ENCODE measurements at regions not wholly inside any gene's neighbourhood (a gene's known extent, or its start where the extent isn't known, plus 50 kb on each side); places are given as distances from the start of the nearest gene placed in this dataset.

DNA sequence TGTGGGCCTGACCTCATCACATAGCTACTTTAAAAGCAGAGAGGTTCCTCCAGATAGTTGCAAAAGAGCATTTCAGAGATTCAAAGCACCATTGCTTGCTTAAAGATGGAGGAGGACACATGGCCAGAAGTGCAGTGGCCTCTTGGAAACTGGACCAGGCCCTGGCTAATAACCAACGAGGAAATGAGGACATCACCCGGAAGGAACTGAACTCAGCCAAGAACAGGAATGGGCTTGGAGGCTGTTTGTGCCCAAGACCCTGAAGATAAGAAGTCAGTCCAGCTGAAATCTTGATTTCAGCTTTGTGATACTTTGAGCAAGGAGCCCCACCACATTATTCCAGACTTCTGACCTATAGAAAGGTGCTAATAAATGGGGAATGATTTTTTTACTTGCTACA is 437.0 kb downstream of the PTPRC start:
- TF ChIP-seq, protein P1, sequence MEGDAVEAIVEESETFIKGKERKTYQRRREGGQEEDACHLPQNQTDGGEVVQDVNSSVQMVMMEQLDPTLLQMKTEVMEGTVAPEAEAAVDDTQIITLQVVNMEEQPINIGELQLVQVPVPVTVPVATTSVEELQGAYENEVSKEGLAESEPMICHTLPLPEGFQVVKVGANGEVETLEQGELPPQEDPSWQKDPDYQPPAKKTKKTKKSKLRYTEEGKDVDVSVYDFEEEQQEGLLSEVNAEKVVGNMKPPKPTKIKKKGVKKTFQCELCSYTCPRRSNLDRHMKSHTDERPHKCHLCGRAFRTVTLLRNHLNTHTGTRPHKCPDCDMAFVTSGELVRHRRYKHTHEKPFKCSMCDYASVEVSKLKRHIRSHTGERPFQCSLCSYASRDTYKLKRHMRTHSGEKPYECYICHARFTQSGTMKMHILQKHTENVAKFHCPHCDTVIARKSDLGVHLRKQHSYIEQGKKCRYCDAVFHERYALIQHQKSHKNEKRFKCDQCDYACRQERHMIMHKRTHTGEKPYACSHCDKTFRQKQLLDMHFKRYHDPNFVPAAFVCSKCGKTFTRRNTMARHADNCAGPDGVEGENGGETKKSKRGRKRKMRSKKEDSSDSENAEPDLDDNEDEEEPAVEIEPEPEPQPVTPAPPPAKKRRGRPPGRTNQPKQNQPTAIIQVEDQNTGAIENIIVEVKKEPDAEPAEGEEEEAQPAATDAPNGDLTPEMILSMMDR (IDR thresholded peaks at IDR 0.05; ENCODE audit: insufficient read depth, low read length), result no peak
- no peak for TF ChIP-seq GABPA (IDR thresholded peaks at IDR 0.05; ENCODE audit: low read depth)
- no peak for TF ChIP-seq POLR2AphosphoS5 (IDR thresholded peaks at IDR 0.05; ENCODE audit: low read depth)
- no peak for TF ChIP-seq SPI1 (IDR thresholded peaks at IDR 0.05; ENCODE audit: borderline replicate concordance, low read depth)
- TF ChIP-seq, protein P2, sequence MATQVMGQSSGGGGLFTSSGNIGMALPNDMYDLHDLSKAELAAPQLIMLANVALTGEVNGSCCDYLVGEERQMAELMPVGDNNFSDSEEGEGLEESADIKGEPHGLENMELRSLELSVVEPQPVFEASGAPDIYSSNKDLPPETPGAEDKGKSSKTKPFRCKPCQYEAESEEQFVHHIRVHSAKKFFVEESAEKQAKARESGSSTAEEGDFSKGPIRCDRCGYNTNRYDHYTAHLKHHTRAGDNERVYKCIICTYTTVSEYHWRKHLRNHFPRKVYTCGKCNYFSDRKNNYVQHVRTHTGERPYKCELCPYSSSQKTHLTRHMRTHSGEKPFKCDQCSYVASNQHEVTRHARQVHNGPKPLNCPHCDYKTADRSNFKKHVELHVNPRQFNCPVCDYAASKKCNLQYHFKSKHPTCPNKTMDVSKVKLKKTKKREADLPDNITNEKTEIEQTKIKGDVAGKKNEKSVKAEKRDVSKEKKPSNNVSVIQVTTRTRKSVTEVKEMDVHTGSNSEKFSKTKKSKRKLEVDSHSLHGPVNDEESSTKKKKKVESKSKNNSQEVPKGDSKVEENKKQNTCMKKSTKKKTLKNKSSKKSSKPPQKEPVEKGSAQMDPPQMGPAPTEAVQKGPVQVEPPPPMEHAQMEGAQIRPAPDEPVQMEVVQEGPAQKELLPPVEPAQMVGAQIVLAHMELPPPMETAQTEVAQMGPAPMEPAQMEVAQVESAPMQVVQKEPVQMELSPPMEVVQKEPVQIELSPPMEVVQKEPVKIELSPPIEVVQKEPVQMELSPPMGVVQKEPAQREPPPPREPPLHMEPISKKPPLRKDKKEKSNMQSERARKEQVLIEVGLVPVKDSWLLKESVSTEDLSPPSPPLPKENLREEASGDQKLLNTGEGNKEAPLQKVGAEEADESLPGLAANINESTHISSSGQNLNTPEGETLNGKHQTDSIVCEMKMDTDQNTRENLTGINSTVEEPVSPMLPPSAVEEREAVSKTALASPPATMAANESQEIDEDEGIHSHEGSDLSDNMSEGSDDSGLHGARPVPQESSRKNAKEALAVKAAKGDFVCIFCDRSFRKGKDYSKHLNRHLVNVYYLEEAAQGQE (IDR thresholded peaks at IDR 0.05; ENCODE audit: insufficient replicate concordance, low read depth), result no peak
- H3K27ac ChIP-seq (replicated peaks), result no peak overlapping the region
- no peak overlapping the region for H3K4me3 ChIP-seq (replicated peaks; ENCODE audit: insufficient read depth, low read length)
- no peak for DNase-seq (ENCODE audit: low read depth in 1 of 2, low spot score in 1 of 2)
- no peaks in the 10 kb centered on the region for H3K27me3 ChIP-seq (ENCODE audit: insufficient read depth, poor library complexity, severe bottlenecking)

DNA sequence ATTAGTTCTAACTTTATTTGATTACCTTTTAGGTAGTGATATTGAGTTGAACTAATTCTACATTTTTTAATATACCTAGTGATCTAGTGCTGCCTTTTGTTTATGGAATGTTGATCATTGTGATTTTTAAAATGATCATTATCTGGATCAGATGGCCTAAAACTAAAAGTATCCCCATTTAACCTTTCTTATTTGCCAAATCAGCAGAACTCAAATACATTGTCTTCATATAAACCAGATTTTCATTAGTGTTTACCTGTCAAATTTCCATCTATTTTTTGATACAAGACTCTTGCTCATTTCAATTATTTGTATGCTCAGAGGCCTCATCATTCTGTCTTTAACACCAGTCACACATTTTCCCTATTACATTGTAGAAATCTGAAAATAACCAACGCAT is 441.2 kb downstream of the PTPRC start:
- Histone ChIP-seq H3K27me3 (ENCODE audit: insufficient read depth, poor library complexity, severe bottlenecking) (no peaks in the 10 kb centered on the region), H3K27ac (replicated peaks) (no peak overlapping the region), H3K4me3 (replicated peaks; ENCODE audit: insufficient read depth, low read length) (no peak overlapping the region)
- DNase-seq (ENCODE audit: low read depth in 1 of 2, low spot score in 1 of 2), result no peak
- TF ChIP-seq, protein P1 (IDR thresholded peaks at IDR 0.05; ENCODE audit: insufficient read depth, low read length), result no peak
- TF ChIP-seq, protein P2 (IDR thresholded peaks at IDR 0.05; ENCODE audit: insufficient replicate concordance, low read depth), result no peak
- TF ChIP-seq GABPA (IDR thresholded peaks at IDR 0.05; ENCODE audit: low read depth) (no peak), SPI1 (IDR thresholded peaks at IDR 0.05; ENCODE audit: borderline replicate concordance, low read depth) (no peak), POLR2AphosphoS5 (IDR thresholded peaks at IDR 0.05; ENCODE audit: low read depth) (no peak)

DNA sequence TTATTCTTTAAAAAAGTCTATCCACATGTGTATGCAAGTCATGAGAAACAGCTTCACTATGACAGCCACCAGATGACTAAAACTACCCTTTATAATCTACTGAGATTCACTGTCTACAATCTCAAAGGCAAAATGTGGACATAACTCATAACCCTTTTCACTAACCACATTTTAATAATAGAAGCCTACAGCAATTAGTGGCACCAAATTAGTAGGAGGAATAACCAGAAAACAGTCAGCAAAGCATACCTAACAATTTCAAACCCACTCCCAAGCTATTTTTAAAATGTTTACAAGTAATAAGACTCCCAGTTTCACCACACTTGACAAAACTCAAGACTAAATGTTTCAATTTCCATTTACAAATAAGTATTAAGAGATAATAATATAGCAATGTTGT is 442.9 kb downstream of the PTPRC start:
- DNase-seq (ENCODE audit: low read depth in 1 of 2, low spot score in 1 of 2), result no peak

More for the DNA sequence above, 442.9 kb downstream of the PTPRC start:
- Histone ChIP-seq H3K27me3 (ENCODE audit: insufficient read depth, poor library complexity, severe bottlenecking) (no peaks in the 10 kb centered on the region), H3K4me3 (replicated peaks; ENCODE audit: insufficient read depth, low read length) (no peak overlapping the region), H3K27ac (replicated peaks) (no peak overlapping the region)
- TF ChIP-seq, protein P2 (IDR thresholded peaks at IDR 0.05; ENCODE audit: insufficient replicate concordance, low read depth), result no peak
- TF ChIP-seq POLR2AphosphoS5 (IDR thresholded peaks at IDR 0.05; ENCODE audit: low read depth) (no peak), SPI1 (IDR thresholded peaks at IDR 0.05; ENCODE audit: borderline replicate concordance, low read depth) (no peak), GABPA (IDR thresholded peaks at IDR 0.05; ENCODE audit: low read depth) (no peak)
- TF ChIP-seq, protein P1 (IDR thresholded peaks at IDR 0.05; ENCODE audit: insufficient read depth, low read length), result no peak

Measured in HL-60 (cell line).